MM.1S (cell line): ENCODE measurements at regions not wholly inside any gene's neighbourhood (a gene's known extent, or its start where the extent isn't known, plus 50 kb on each side); places are given as distances from the start of the nearest gene placed in this dataset.

Experiments used
- CTCF ChIP-seq: fragments of 300-600 bp; sonication (generic); IDR thresholded peaks from 2 replicates; pipeline ENCODE4 v1.5.1; 2016; ENCODE audit warnings: antibody characterized with exemption, low read length, mixed read lengths
- EZH2 ChIP-seq: fragments of 300-600 bp; sonication (generic); optimal IDR thresholded peaks from 2 replicates; pipeline ENCODE3; 2017; ENCODE audit warnings: low read depth, mild to moderate bottlenecking, antibody characterized with exemption, low read length, mixed read lengths

- no peak for TF ChIP-seq CTCF
- no peak for TF ChIP-seq EZH2
Measured at GRCh38 chr9:135363596-135363995, 116.0 kb upstream of the PPP1R26 start.
